Lung (tissue), 11 donors: ENCODE measurements at regions not wholly inside any gene's neighbourhood (a gene's known extent, or its start where the extent isn't known, plus 50 kb on each side); places are given as distances from the start of the nearest gene placed in this dataset.

Experiments
- ATAC-seq: fragments of 200-7000 bp; cut with Tn5 transposase; one replicate; pipeline ENCODE4 v1.9.1; 2020; ENCODE audit warnings: moderate number of reproducible peaks; ENCODE audit not compliant: insufficient read depth, low FRiP score
- DNase-seq, 3 donors: peaks; one replicate each; pipeline ENCODE4 v3.0.0-alpha.2; 2013 to 2017
- H3K27ac ChIP-seq, 2 donors: one replicate each; pipeline ENCODE4 v1.5.1; 2013; ENCODE audit warnings: mild to moderate bottlenecking in 2 of 2, moderate library complexity in 2 of 2, control low read depth in 1 of 2, inconsistent platforms in 1 of 2, low read depth in 1 of 2, low read length in 1 of 2
- H3K27me3 ChIP-seq, 3 donors: one replicate each; pipeline ENCODE4 v1.5.1; 2013; ENCODE audit warnings: low read length in 2 of 3; ENCODE audit not compliant: control insufficient read depth in 3 of 3, insufficient read depth in 3 of 3
- H3K36me3 ChIP-seq, 4 donors: one replicate each; pipeline ENCODE4 v1.5.1; 2013; ENCODE audit warnings: low read length in 4 of 4, mild to moderate bottlenecking in 1 of 4, moderate library complexity in 1 of 4; ENCODE audit not compliant: control insufficient read depth in 4 of 4, insufficient read depth in 4 of 4
- H3K4me1 ChIP-seq, 5 donors: one replicate each; pipeline ENCODE4 v1.5.1; 2013; ENCODE audit warnings: low read length in 5 of 5, mild to moderate bottlenecking in 2 of 5, moderate library complexity in 1 of 5; ENCODE audit not compliant: control insufficient read depth in 5 of 5, insufficient read depth in 5 of 5
- H3K4me3 ChIP-seq: one replicate; pipeline ENCODE4 v1.5.1; 2013; ENCODE audit warnings: mild to moderate bottlenecking, control low read depth, moderate library complexity
- H3K9ac ChIP-seq, 2 donors: one replicate each; pipeline ENCODE4 v1.5.1; 2013; ENCODE audit warnings: low read length in 2 of 2, control low read depth in 1 of 2; ENCODE audit not compliant: insufficient read depth in 1 of 2
- H3K9me3 ChIP-seq, 4 donors: one replicate each; pipeline ENCODE4 v1.5.1; 2013; ENCODE audit warnings: low read length in 3 of 4, mild to moderate bottlenecking in 1 of 4, moderate library complexity in 1 of 4; ENCODE audit not compliant: control insufficient read depth in 4 of 4, insufficient read depth in 3 of 4
- WGBS, 2 donors: extraction: QIAGEN DNeasy Blood & Tissue Kit; methylation state at CpG; one replicate each; pipeline ENCODE4 v1.1.7; 2013; 5-methylcytosine and 5-hydroxymethylcytosine counted together
- TF ChIP-seq, protein P1 (sequence below): IDR thresholded peaks from 2 replicates; pipeline ENCODE4 v1.5.1; 2012; ENCODE audit warnings: mild to moderate bottlenecking; ENCODE audit errors: control extremely low read depth, extremely low read depth
- donor health status: control.
- donor health status: control.
- donor health status: Bipolar disorder and iron deficiency.
- donor health status: healthy.
- donor health status: DM: yes; HTN: yes; CAD: no.

DNA sequence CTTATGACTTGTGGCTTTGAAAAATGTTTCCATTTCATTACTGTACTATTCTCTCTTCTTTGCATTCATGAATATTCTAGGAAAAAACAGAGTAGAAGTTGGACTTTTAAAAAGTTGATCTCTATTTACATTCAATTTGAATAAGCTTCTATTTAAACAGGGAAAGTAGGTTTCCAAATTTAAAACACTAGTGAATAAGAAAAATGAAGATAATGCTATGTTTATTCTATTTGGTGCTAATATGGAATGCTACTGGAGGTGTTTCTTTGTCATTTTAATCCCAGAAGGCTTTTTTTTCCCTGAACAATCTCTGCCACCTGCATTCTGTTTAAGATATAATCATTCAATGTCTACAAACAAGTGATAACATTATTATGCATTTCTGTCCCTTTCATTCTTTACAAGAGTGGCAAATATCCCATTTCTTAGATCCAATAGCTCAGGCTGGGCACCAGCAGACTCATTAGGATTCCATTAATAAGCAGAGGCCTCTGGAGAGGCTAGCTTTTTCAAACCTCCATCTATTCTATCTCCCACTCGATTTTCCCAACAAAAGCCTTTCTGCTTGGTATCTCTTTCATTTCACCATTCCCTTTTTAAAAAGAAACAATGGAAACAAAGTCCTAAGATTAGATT is 1001.6 kb upstream of the CDH8 start:
- no peak overlapping the region for H3K27ac ChIP-seq
- no peaks in the 10 kb centered on the region for H3K9me3 ChIP-seq
- H3K9ac ChIP-seq = no peak overlapping the region
- TF ChIP-seq, protein P1, sequence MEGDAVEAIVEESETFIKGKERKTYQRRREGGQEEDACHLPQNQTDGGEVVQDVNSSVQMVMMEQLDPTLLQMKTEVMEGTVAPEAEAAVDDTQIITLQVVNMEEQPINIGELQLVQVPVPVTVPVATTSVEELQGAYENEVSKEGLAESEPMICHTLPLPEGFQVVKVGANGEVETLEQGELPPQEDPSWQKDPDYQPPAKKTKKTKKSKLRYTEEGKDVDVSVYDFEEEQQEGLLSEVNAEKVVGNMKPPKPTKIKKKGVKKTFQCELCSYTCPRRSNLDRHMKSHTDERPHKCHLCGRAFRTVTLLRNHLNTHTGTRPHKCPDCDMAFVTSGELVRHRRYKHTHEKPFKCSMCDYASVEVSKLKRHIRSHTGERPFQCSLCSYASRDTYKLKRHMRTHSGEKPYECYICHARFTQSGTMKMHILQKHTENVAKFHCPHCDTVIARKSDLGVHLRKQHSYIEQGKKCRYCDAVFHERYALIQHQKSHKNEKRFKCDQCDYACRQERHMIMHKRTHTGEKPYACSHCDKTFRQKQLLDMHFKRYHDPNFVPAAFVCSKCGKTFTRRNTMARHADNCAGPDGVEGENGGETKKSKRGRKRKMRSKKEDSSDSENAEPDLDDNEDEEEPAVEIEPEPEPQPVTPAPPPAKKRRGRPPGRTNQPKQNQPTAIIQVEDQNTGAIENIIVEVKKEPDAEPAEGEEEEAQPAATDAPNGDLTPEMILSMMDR = no peak
- DNase-seq = no peak
- no peak overlapping the region for H3K4me3 ChIP-seq
- 31 to 63% methylated on average over 1 of the region's 1 CpG for WGBS, 2 donors
- no peaks in the 10 kb centered on the region for H3K27me3 ChIP-seq
- ATAC-seq = no peak
- H3K36me3 ChIP-seq = no peaks in the 10 kb centered on the region
- no peaks in the 10 kb centered on the region for H3K4me1 ChIP-seq

DNA sequence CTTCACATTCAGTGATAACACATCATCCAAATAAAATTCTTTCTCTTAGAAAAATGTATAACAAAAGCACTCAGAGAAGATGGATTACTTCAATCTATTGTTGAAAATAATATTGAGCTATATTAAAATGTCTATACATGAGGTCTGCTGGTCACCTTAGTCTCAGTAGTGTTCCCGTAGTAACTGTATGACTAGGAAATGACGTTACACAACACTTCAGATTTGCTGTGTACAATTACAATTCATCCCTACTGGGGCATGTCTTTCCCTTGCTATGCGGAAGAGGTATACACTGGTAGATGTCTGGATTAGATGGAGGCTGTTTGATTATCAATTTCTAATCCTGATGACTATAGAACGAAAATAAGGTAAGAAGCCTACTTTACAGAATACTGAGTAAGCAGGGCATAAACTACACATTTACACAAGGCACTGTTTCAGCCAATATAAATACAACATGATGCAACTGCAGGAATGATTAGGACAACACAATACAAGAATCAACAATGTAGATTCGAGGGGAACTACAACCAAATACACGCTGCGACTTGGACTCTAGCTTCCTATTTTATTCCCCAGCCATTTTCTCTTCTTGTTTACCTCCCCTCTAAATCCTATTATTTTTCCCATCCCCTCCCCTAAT is 982.5 kb upstream of the CDH8 start:
- H3K9me3 ChIP-seq = no peaks in the 10 kb centered on the region
- H3K27ac ChIP-seq = no peak overlapping the region
- TF ChIP-seq, protein P1 = no peak
- H3K4me1 ChIP-seq = no peaks in the 10 kb centered on the region
- H3K4me3 ChIP-seq = no peak overlapping the region
- H3K27me3 ChIP-seq = no peaks in the 10 kb centered on the region
- no peaks in the 10 kb centered on the region for H3K36me3 ChIP-seq
- no peak for DNase-seq
- WGBS, 2 donors = 84 to 88% methylated on average over 7 of the region's 7 CpGs
- H3K9ac ChIP-seq = no peak overlapping the region
- no peak for ATAC-seq

GRCh38 chr16:63008688-63009087 is 972.5 kb upstream of the CDH8 start:
- no peak overlapping the region for H3K27ac ChIP-seq
- no peaks in the 10 kb centered on the region for H3K27me3 ChIP-seq
- H3K4me3 ChIP-seq = no peak overlapping the region
- no peak for DNase-seq
- no peak overlapping the region for H3K9ac ChIP-seq
- TF ChIP-seq, protein P1 = no peak
- peaks cover 0 to 5% (median under 1%) of the 10 kb centered on the region in 4 donors for H3K9me3 ChIP-seq
- H3K4me1 ChIP-seq = no peaks in the 10 kb centered on the region
- no peaks in the 10 kb centered on the region for H3K36me3 ChIP-seq
- no peak for ATAC-seq

DNA sequence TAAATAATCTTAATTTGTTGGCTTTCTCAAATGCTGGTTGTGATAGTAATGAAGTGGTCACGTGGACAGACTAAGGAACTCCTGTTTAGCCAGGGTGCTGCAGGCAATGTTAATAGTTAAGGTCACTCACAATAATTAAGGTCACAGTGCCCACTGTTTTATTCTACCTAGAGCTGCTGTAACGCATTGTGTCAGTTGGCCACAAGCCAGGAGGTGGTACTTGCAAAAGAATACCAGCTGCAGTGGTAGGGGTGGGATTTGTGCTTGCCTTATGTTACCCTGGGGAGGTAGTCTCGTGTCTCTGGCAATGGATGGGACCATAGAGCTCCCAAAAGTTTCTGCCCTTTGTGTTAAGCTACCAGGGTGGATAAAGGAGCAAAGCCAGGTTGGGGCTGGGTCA is 969.1 kb upstream of the CDH8 start:
- 60 to 68% methylated on average over 3 of the region's 3 CpGs for WGBS, 2 donors
- H3K36me3 ChIP-seq = no peaks in the 10 kb centered on the region
- peaks cover 0 to 10% (median 4%) of the 10 kb centered on the region in 4 donors for H3K9me3 ChIP-seq
- no peaks in the 10 kb centered on the region for H3K4me1 ChIP-seq
- H3K27me3 ChIP-seq = no peaks in the 10 kb centered on the region
- no peak for ATAC-seq
- DNase-seq = no peak
- no peak overlapping the region for H3K9ac ChIP-seq
- no peak overlapping the region for H3K4me3 ChIP-seq
- TF ChIP-seq, protein P1 = no peak
- no peak overlapping the region for H3K27ac ChIP-seq
